SK-N-SH (cell line): ENCODE measurements at regions not wholly inside any gene's neighbourhood (a gene's known extent, or its start where the extent isn't known, plus 50 kb on each side); places are given as distances from the start of the nearest gene placed in this dataset.
"Not testable (repeated sequence)": the region's sequence is repeated elsewhere in the genome, so short reads cannot be mapped to it uniquely, and the experiment has no call there.

Source experiments
- CTCF ChIA-PET: fragments of 300-600, 350-600 bp; formaldehyde crosslinking; extraction: SDS; loops from one replicate; lab custom pipeline; 2021; lab: Yijun Ruan, JAX
- POLR2A ChIA-PET: fragments of 350-600 bp; sonication (Branson Sonifier 250); formaldehyde crosslinking; extraction: SDS; loops from one replicate; lab custom pipeline; 2020; ENCODE audit warnings: antibody characterized with exemption, inconsistent platforms; lab: Yijun Ruan, JAX
- DNase-seq: peaks from one replicate; pipeline ENCODE4 v3.0.0; 2012
- H2AFZ ChIP-seq: fragments of 200-600 bp; sonication (generic); 2 replicates; pipeline ENCODE4 v1.8.1; 2016; ENCODE audit warnings: antibody characterized with exemption, mild to moderate bottlenecking, low read depth
- H3F3A ChIP-seq: fragments of 200-600 bp; sonication (generic); replicated peaks from 2 replicates; pipeline ENCODE3; 2016; ENCODE audit warnings: antibody characterized with exemption, mild to moderate bottlenecking; ENCODE audit not compliant: insufficient read depth
- H3K27ac ChIP-seq, 2 experiments: fragments of 200-500 bp in 1 of 2; fragments of 200-600 bp in 1 of 2; sonication (Bioruptor generic) in 1 of 2; sonication (generic), shearing (Covaris generic) in 1 of 2; 2 replicates each; pipeline versions ENCODE4 v1.5.1 to v1.6.1; 2014 to 2016; ENCODE audit warnings: low read depth in 2 of 2, inconsistent platforms in 1 of 2, low read length in 1 of 2, mild to moderate bottlenecking in 1 of 2, mixed read lengths in 1 of 2
- H3K27me3 ChIP-seq: fragments of 200-600 bp; sonication (generic), shearing (Covaris generic); 2 replicates; pipeline ENCODE4 v1.6.1; 2016; ENCODE audit warnings: mixed run types; ENCODE audit not compliant: insufficient read depth
- H3K36me3 ChIP-seq, 2 experiments: fragments of 200-500 bp in 1 of 2; fragments of 200-600 bp in 1 of 2; sonication (Bioruptor generic) in 1 of 2; sonication (generic) in 1 of 2; replicated peaks in 1 of 2; 2 replicates each; pipeline versions ENCODE3 to v1.5.1; 2014 to 2016; ENCODE audit warnings: low read length in 1 of 2, mild to moderate bottlenecking in 1 of 2; ENCODE audit not compliant: insufficient read depth in 2 of 2, control insufficient read depth in 1 of 2
- H3K4me1 ChIP-seq, 2 experiments: fragments of 200-500 bp in 1 of 2; fragments of 200-600 bp in 1 of 2; sonication (Bioruptor generic) in 1 of 2; sonication (generic), shearing (Covaris generic) in 1 of 2; 2 replicates each; pipeline versions ENCODE4 v1.5.1 to v1.6.1; 2014 to 2016; ENCODE audit warnings: low read depth in 1 of 2, low read length in 1 of 2, mixed run types in 1 of 2; ENCODE audit not compliant: insufficient read depth in 2 of 2, control insufficient read depth in 1 of 2
- H3K4me2 ChIP-seq: fragments of 200-600 bp; sonication (generic), shearing (Covaris generic); 2 replicates; pipeline ENCODE4 v1.6.1; 2017; ENCODE audit warnings: mixed run types
- H3K4me3 ChIP-seq, 2 experiments: fragments of 200-500 bp in 1 of 2; fragments of 200-600 bp in 1 of 2; sonication (Bioruptor generic) in 1 of 2; sonication (generic), shearing (Covaris generic) in 1 of 2; 2 replicates each; pipeline versions ENCODE4 v1.5.1 to v1.8.1; 2014 to 2016; ENCODE audit warnings: low read depth in 2 of 2, inconsistent platforms in 1 of 2, low read length in 1 of 2, mild to moderate bottlenecking in 1 of 2, mixed read lengths in 1 of 2, moderate library complexity in 1 of 2
- H3K79me2 ChIP-seq: fragments of 200-600 bp; sonication (generic); 2 replicates; pipeline ENCODE4 v1.8.1; 2017; ENCODE audit warnings: mild to moderate bottlenecking; ENCODE audit not compliant: insufficient read depth
- H3K9ac ChIP-seq: fragments of 200-600 bp; sonication (generic); 2 replicates; pipeline ENCODE4 v1.6.1; 2017; ENCODE audit warnings: mixed run types
- H3K9me2 ChIP-seq: fragments of 200-600 bp; sonication (generic); 2 replicates; pipeline ENCODE4 v1.6.1; 2017; ENCODE audit warnings: mixed run types
- H3K9me3 ChIP-seq: fragments of 200-600 bp; sonication (generic); 2 replicates; pipeline ENCODE4 v1.6.1; 2017; ENCODE audit warnings: mixed run types, mild to moderate bottlenecking, moderate library complexity
- H4K20me1 ChIP-seq: fragments of 200-600 bp; sonication (generic); 2 replicates; pipeline ENCODE4 v1.6.1; 2017; ENCODE audit warnings: mild to moderate bottlenecking, mixed run types; ENCODE audit not compliant: insufficient read depth
- CHD2 ChIP-seq: fragments of 150-350 bp; IDR thresholded peaks from 2 replicates; pipeline ENCODE4 v1.6.1; 2018; ENCODE audit warnings: low read length; ENCODE audit not compliant: partially characterized antibody
- ELF1 ChIP-seq: IDR thresholded peaks from 2 replicates; pipeline ENCODE4 v1.4.0; 2012
- EP300 ChIP-seq, 2 experiments: IDR thresholded peaks; 2 replicates each; pipeline versions ENCODE4 v1.4.0 to v1.6.1; 2012; ENCODE audit warnings: borderline replicate concordance in 1 of 2, low read depth in 1 of 2, low read length in 1 of 2
- FOSL2 ChIP-seq: IDR thresholded peaks from 2 replicates; pipeline ENCODE4 v1.4.0; 2012; ENCODE audit warnings: low read depth, mild to moderate bottlenecking, moderate library complexity, borderline replicate concordance
- FOXJ3 ChIP-seq: sonication (generic); formaldehyde crosslinking; IDR thresholded peaks from 2 replicates; pipeline ENCODE4 v1.5.1; 2020; ENCODE audit warnings: mild to moderate bottlenecking, missing genetic modification reagents
- JUND ChIP-seq: IDR thresholded peaks from 2 replicates; pipeline ENCODE4 v1.4.0; 2012
- MXI1 ChIP-seq: IDR thresholded peaks from 2 replicates; pipeline ENCODE4 v1.6.1; 2012; ENCODE audit warnings: mild to moderate bottlenecking, low read depth, low read length, improper control_type of control experiment
- NFIC ChIP-seq: IDR thresholded peaks from 2 replicates; pipeline ENCODE4 v1.4.0; 2012; ENCODE audit warnings: borderline replicate concordance
- POLR2AphosphoS5 ChIP-seq: IDR thresholded peaks from 2 replicates; pipeline ENCODE4 v1.6.1; 2012; ENCODE audit warnings: low read depth, low read length
- RCOR1 ChIP-seq: fragments of 150-350 bp; IDR thresholded peaks from 2 replicates; pipeline ENCODE4 v1.6.1; 2017; ENCODE audit warnings: antibody characterized with exemption, low read length
- TCF12 ChIP-seq: IDR thresholded peaks from 2 replicates; pipeline ENCODE4 v1.4.0; 2012
- YY1 ChIP-seq: IDR thresholded peaks from 2 replicates; pipeline ENCODE4 v1.4.0; 2012; ENCODE audit warnings: low read depth, mild to moderate bottlenecking
- WGBS: methylation state at CpG from one replicate; pipeline ENCODE4 v1.1.6; 2017; ENCODE audit warnings: low lambda C conversion rate; 5-methylcytosine and 5-hydroxymethylcytosine counted together
- TF ChIP-seq, protein P1 (sequence below): IDR thresholded peaks from 2 replicates; pipeline ENCODE4 v1.6.1; 2012; ENCODE audit warnings: mild to moderate bottlenecking, low read depth, low read length, moderate library complexity
- TF ChIP-seq, protein P2 (sequence below): fragments of 200-600 bp; sonication (generic); IDR thresholded peaks from 2 replicates; pipeline ENCODE4 v1.6.1; 2017; ENCODE audit warnings: antibody characterized with exemption, mild to moderate bottlenecking, moderate library complexity

DNA sequence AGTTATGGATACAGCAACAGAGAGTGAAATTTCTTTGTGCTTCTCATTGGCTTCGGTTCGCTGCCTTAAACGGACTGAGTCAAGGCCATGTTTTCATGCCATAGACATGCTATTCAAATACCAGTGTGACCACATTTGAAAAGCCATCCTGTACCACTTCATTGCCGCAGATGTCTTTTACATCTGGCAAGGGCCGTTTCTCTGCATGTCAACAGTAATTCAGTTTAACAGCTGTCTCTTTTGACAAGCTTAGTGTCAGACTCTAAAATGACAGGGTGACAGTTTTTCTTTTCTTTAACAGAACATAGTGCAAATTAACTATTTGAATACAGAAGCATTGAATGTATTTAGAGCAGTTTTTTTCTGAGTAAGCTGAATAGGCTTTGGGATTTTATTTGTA, 362.2 kb upstream of the POU3F4 start (continued):
- TF ChIP-seq, protein P1, sequence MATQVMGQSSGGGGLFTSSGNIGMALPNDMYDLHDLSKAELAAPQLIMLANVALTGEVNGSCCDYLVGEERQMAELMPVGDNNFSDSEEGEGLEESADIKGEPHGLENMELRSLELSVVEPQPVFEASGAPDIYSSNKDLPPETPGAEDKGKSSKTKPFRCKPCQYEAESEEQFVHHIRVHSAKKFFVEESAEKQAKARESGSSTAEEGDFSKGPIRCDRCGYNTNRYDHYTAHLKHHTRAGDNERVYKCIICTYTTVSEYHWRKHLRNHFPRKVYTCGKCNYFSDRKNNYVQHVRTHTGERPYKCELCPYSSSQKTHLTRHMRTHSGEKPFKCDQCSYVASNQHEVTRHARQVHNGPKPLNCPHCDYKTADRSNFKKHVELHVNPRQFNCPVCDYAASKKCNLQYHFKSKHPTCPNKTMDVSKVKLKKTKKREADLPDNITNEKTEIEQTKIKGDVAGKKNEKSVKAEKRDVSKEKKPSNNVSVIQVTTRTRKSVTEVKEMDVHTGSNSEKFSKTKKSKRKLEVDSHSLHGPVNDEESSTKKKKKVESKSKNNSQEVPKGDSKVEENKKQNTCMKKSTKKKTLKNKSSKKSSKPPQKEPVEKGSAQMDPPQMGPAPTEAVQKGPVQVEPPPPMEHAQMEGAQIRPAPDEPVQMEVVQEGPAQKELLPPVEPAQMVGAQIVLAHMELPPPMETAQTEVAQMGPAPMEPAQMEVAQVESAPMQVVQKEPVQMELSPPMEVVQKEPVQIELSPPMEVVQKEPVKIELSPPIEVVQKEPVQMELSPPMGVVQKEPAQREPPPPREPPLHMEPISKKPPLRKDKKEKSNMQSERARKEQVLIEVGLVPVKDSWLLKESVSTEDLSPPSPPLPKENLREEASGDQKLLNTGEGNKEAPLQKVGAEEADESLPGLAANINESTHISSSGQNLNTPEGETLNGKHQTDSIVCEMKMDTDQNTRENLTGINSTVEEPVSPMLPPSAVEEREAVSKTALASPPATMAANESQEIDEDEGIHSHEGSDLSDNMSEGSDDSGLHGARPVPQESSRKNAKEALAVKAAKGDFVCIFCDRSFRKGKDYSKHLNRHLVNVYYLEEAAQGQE: no peak
- no peak for TF ChIP-seq FOSL2

DNA sequence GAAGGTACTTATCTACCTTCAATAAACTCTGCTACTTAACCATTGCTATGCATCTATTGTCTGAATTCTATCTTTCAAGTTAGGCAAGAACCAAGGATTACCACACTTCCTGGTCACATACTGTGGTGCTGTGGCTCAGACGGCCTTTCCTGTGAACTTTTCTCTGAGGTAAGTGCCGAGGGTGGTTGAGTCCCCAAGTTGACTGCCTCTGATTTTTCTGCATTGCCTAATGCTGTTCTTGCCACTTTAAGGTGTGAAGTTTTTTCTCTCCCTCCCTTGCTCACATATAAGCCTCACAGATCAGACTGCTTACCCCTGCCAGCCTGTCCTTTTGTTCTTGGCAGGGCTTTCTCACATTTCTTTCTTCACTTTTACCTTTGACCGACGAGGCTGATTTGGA, 348.0 kb upstream of the POU3F4 start:
- no peak for DNase-seq
- Histone ChIP-seq H3K9me2 (no peaks in the 10 kb centered on the region), H3K9ac (no peak overlapping the region), H3K4me3 (no peak overlapping the region)
- TF ChIP-seq CHD2 (no peak), YY1 (no peak), FOSL2 (no peak), JUND (no peak), FOXJ3 (CRISPR knock-in tag) (no peak), ELF1 (no peak), TCF12 (no peak), POLR2AphosphoS5 (no peak), MXI1 (no peak), EP300 (IDR thresholded peaks at IDR 0.05; ENCODE audit: borderline replicate concordance in 1 of 2, low read depth in 1 of 2, low read length in 1 of 2) (no peak), NFIC (no peak), RCOR1 (no peak)
- TF ChIP-seq, protein P2, sequence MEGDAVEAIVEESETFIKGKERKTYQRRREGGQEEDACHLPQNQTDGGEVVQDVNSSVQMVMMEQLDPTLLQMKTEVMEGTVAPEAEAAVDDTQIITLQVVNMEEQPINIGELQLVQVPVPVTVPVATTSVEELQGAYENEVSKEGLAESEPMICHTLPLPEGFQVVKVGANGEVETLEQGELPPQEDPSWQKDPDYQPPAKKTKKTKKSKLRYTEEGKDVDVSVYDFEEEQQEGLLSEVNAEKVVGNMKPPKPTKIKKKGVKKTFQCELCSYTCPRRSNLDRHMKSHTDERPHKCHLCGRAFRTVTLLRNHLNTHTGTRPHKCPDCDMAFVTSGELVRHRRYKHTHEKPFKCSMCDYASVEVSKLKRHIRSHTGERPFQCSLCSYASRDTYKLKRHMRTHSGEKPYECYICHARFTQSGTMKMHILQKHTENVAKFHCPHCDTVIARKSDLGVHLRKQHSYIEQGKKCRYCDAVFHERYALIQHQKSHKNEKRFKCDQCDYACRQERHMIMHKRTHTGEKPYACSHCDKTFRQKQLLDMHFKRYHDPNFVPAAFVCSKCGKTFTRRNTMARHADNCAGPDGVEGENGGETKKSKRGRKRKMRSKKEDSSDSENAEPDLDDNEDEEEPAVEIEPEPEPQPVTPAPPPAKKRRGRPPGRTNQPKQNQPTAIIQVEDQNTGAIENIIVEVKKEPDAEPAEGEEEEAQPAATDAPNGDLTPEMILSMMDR: no peak
- TF ChIP-seq, all 33 proteins: peak for 0
- no peak overlapping the region for H3K4me2 ChIP-seq
- H3K9me3 ChIP-seq: no peaks in the 10 kb centered on the region
- no peaks in the 10 kb centered on the region for H4K20me1 ChIP-seq
- WGBS: 0% methylated on average over 4 of the region's 4 CpGs
- H3K36me3 ChIP-seq: no peaks in the 10 kb centered on the region
- H2AFZ ChIP-seq: no peak overlapping the region
- POLR2A ChIA-PET: no interaction called here
- H3K4me1 ChIP-seq: no peaks in the 10 kb centered on the region
- H3F3A ChIP-seq: no peaks in the 10 kb centered on the region
- H3K27ac ChIP-seq: no peak overlapping the region
- CTCF ChIA-PET: no interaction called here
- no peaks in the 10 kb centered on the region for H3K27me3 ChIP-seq
- H3K79me2 ChIP-seq: no peaks in the 10 kb centered on the region

DNA sequence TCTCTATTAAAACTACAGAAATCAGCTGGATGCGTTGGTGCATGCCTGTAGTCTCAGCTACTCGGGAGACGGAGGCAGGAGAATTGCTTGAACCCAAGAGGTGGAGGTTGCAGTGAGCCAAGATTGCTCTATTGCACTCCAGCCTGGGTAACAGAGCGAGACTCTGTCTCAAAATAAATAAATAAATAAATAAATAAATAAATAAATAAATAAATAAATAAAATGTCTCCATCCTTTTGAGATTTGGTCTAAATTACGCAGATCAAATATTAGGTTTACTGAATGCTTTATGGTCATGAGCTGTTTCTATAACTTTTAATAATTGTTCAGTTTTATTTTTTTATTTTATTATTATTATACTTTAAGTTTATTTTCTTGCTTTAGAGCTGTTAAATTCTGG, 344.0 kb upstream of the POU3F4 start:
- POLR2A ChIA-PET: not testable (repeated sequence)

More for the DNA sequence above, 344.0 kb upstream of the POU3F4 start:
- H3F3A ChIP-seq, H4K20me1 ChIP-seq, H3K9ac ChIP-seq, H3K27ac ChIP-seq, H3K4me3 ChIP-seq, H3K27me3 ChIP-seq, DNase-seq, H3K9me2 ChIP-seq, H3K4me2 ChIP-seq, H3K9me3 ChIP-seq, H3K36me3 ChIP-seq, H3K4me1 ChIP-seq, CTCF ChIA-PET, H2AFZ ChIP-seq, H3K79me2 ChIP-seq: not testable (repeated sequence)
- 4% methylated on average over 5 of the region's 5 CpGs for WGBS
